Activated CD8-positive, alpha-beta memory T cell treated with anti-CD3 and anti-CD28 coated beads for 24 hours (primary cell): ENCODE measurements at regions not wholly inside any gene's neighbourhood (a gene's known extent, or its start where the extent isn't known, plus 50 kb on each side); places are given as distances from the start of the nearest gene placed in this dataset.

Experiments
- DNase-seq: peaks from one replicate; pipeline ENCODE4 v3.0.0-alpha.2; 2020

GRCh38 chr3:99286266-99286845, 352.0 kb upstream of the COL8A1 start:
- DNase-seq: no peak

- DNase-seq: no peak
These were observed 368.3 kb upstream of the DCBLD2 start for GRCh38 chr3:99269606-99270351.

- DNase-seq: no peak
These were observed 355.3 kb upstream of the DCBLD2 start for GRCh38 chr3:99256788-99257187.

GRCh38 chr3:99253963-99254355, 352.5 kb upstream of the DCBLD2 start:
- no peak for DNase-seq

- no peak for DNase-seq
These were observed 349.4 kb upstream of the DCBLD2 start for GRCh38 chr3:99250821-99251355.

GRCh38 chr3:99250272-99250671, 348.8 kb upstream of the DCBLD2 start:
- DNase-seq: no peak

GRCh38 chr3:99249627-99250026, 348.1 kb upstream of the DCBLD2 start:
- DNase-seq: no peak

- DNase-seq: no peak
These were observed 347.4 kb upstream of the DCBLD2 start for GRCh38 chr3:99248913-99249312.

- no peak for DNase-seq
These were observed 346.6 kb upstream of the DCBLD2 start for GRCh38 chr3:99248130-99248529.

GRCh38 chr3:99246010-99246654, 344.6 kb upstream of the DCBLD2 start:
- no peak for DNase-seq

- DNase-seq: no peak
These were observed 340.8 kb upstream of the DCBLD2 start for GRCh38 chr3:99242271-99242670.

- no peak for DNase-seq
These were observed 339.2 kb upstream of the DCBLD2 start for GRCh38 chr3:99240700-99241099.

- DNase-seq: no peak
These were observed 335.1 kb upstream of the DCBLD2 start for GRCh38 chr3:99236576-99236975.

- no peak for DNase-seq
These were observed 331.2 kb upstream of the DCBLD2 start for GRCh38 chr3:99232696-99233095.

- DNase-seq: no peak
These were observed 317.0 kb upstream of the DCBLD2 start for GRCh38 chr3:99218468-99218867.

- no peak for DNase-seq
These were observed 311.5 kb upstream of the DCBLD2 start for GRCh38 chr3:99212969-99213368.

GRCh38 chr3:99211309-99211708, 309.8 kb upstream of the DCBLD2 start:
- no peak for DNase-seq

- no peak for DNase-seq
These were observed 297.5 kb upstream of the DCBLD2 start for GRCh38 chr3:99199021-99199420.

- no peak for DNase-seq
These were observed 289.7 kb upstream of the DCBLD2 start for GRCh38 chr3:99191186-99191585.

- DNase-seq: no peak
These were observed 287.4 kb upstream of the DCBLD2 start for GRCh38 chr3:99188936-99189335.

GRCh38 chr3:99186016-99186415, 284.5 kb upstream of the DCBLD2 start:
- DNase-seq: no peak

GRCh38 chr3:99176169-99176964, 274.9 kb upstream of the DCBLD2 start:
- no peak for DNase-seq

GRCh38 chr3:99175276-99175812, 273.8 kb upstream of the DCBLD2 start:
- no peak for DNase-seq
